WTC11 (cell line): ENCODE measurements at regions not wholly inside any gene's neighbourhood (a gene's known extent, or its start where the extent isn't known, plus 50 kb on each side); places are given as distances from the start of the nearest gene placed in this dataset.

Source experiments
- ARID4B ChIP-seq: sonication (generic); formaldehyde crosslinking; IDR thresholded peaks from 2 replicates; pipeline ENCODE4 v1.8.0; 2023; ENCODE audit warnings: missing genetic modification reagents, mild to moderate bottlenecking, borderline replicate concordance
- CREB1 ChIP-seq: sonication (generic); formaldehyde crosslinking; IDR thresholded peaks from 2 replicates; pipeline ENCODE4 v1.8.0; 2023; ENCODE audit warnings: mild to moderate bottlenecking, missing genetic modification reagents
- CTCF ChIP-seq: fragments of 200-600 bp; IDR thresholded peaks from 2 replicates; pipeline ENCODE4 v1.8.0; 2022; ENCODE audit warnings: antibody characterized with exemption
- ERG ChIP-seq: fragments of 250-450 bp; sonication (Bioruptor Pico); IDR thresholded peaks from 2 replicates; pipeline ENCODE4 v1.8.0; 2021; ENCODE audit warnings: mild to moderate bottlenecking
- IRF1 ChIP-seq: sonication (generic); formaldehyde crosslinking; IDR thresholded peaks from 2 replicates; pipeline ENCODE4 v1.8.0; 2023; ENCODE audit warnings: missing genetic modification reagents
- IRF2 ChIP-seq: sonication (generic); formaldehyde crosslinking; IDR thresholded peaks from 2 replicates; pipeline ENCODE4 v1.8.0; 2022; ENCODE audit warnings: low read depth, missing genetic modification reagents, borderline replicate concordance
- JAZF1 ChIP-seq: fragments of 250-450 bp; sonication (Bioruptor Pico); IDR thresholded peaks from 2 replicates; pipeline ENCODE4 v1.9.0; 2021; ENCODE audit warnings: moderate library complexity, mild to moderate bottlenecking, inconsistent platforms
- NFATC4 ChIP-seq: fragments of 250-450 bp; sonication (Bioruptor Pico); IDR thresholded peaks from 2 replicates; pipeline ENCODE4 v1.9.0; 2021; ENCODE audit warnings: mild to moderate bottlenecking
- NFYB ChIP-seq: sonication (generic); formaldehyde crosslinking; conservative IDR thresholded peaks from 2 replicates; pipeline ENCODE4 v1.8.0; 2022; ENCODE audit warnings: low read depth, missing genetic modification reagents
- TP53 ChIP-seq: sonication (generic); formaldehyde crosslinking; IDR thresholded peaks from 2 replicates; pipeline ENCODE4 v1.8.1; 2023; ENCODE audit warnings: mild to moderate bottlenecking, missing genetic modification reagents
- ZBTB43 ChIP-seq: sonication (generic); formaldehyde crosslinking; IDR thresholded peaks from 2 replicates; pipeline ENCODE4 v1.8.1; 2023; ENCODE audit warnings: mild to moderate bottlenecking, missing genetic modification reagents
- ZNF121 ChIP-seq: sonication (generic); formaldehyde crosslinking; IDR thresholded peaks from 2 replicates; pipeline ENCODE4 v1.8.0; 2023; ENCODE audit warnings: missing genetic modification reagents
- ZNF263 ChIP-seq: sonication (generic); formaldehyde crosslinking; IDR thresholded peaks from 2 replicates; pipeline ENCODE4 v1.8.1; 2022; ENCODE audit warnings: low read depth, mild to moderate bottlenecking, moderate library complexity, missing genetic modification reagents

GRCh38 chr15:25062551-25063430 is 108.0 kb downstream of the SNRPN start:
- no peak for TF ChIP-seq IRF1 (CRISPR knock-in tag)
- TF ChIP-seq NFYB (CRISPR knock-in tag), result no peak
- no peak for TF ChIP-seq CREB1 (CRISPR knock-in tag)
- TF ChIP-seq CTCF, result no peak
- TF ChIP-seq NFATC4 (CRISPR knock-in tag), result no peak
- no peak for TF ChIP-seq ZBTB43 (CRISPR knock-in tag)
- TF ChIP-seq ZNF121 (CRISPR knock-in tag), result no peak
- no peak for TF ChIP-seq IRF2 (CRISPR knock-in tag)
- TF ChIP-seq ERG (CRISPR knock-in tag), result no peak
- TF ChIP-seq JAZF1 (CRISPR knock-in tag), result no peak
- no peak for TF ChIP-seq ARID4B (CRISPR knock-in tag)
- TF ChIP-seq ZNF263 (CRISPR knock-in tag), result no peak
- no peak for TF ChIP-seq TP53
